Endothelial cell of umbilical vein (primary cell): ENCODE measurements at regions not wholly inside any gene's neighbourhood (a gene's known extent, or its start where the extent isn't known, plus 50 kb on each side); places are given as distances from the start of the nearest gene placed in this dataset.

ENCODE experiments used
- BruUV-seq: library from RNA; stranded (reverse); fragments of 400-500 nt; replicated peaks from 2 replicates; lab custom pipeline; 2021; lab: Mats Ljungman, UMichigan
- CTCF ChIA-PET: fragments of 300-600, 350-600 bp; sonication (Branson Sonifier 250); formaldehyde crosslinking; loops from one replicate; lab custom pipeline; 2021; ENCODE audit warnings: antibody characterized with exemption, inconsistent platforms; lab: Charles Lee
- POLR2A ChIA-PET: fragments of 300-600, 350-600 bp; sonication (Branson Sonifier 250); formaldehyde crosslinking; loops from one replicate; lab custom pipeline; 2021; ENCODE audit warnings: antibody characterized with exemption, inconsistent platforms; lab: Charles Lee
- DNase-seq: peaks from one replicate; pipeline ENCODE4 v3.0.0-alpha.2; 2011; ENCODE audit warnings: low read depth, low spot score
- FAIRE-seq: peaks from 2 replicates; lab custom pipeline; 2011; peaks lifted over from hg19 to GRCh38; lab: Jason Lieb, UNC
- H2AFZ ChIP-seq: 2 replicates; pipeline ENCODE4 v1.6.0; 2012; ENCODE audit warnings: low read depth, low read length, control low read depth, inconsistent platforms
- H3K27ac ChIP-seq: 2 replicates; pipeline ENCODE4 v1.5.1; 2011; ENCODE audit warnings: low read depth, mild to moderate bottlenecking, control low read depth, low read length, moderate library complexity; ENCODE audit not compliant: insufficient read depth
- H3K27me3 ChIP-seq, 2 experiments: 2 replicates each; pipeline versions ENCODE4 v1.6.0 to v1.6.1; 2011; ENCODE audit warnings: low read length in 2 of 2, mixed read lengths in 1 of 2; ENCODE audit not compliant: control insufficient read depth in 2 of 2, insufficient read depth in 2 of 2
- H3K36me3 ChIP-seq, 2 experiments: 2 replicates in 1 of 2; 3 replicates in 1 of 2; pipeline ENCODE4 v1.5.1; 2011; ENCODE audit warnings: low read length in 2 of 2, mild to moderate bottlenecking in 1 of 2, moderate library complexity in 1 of 2; ENCODE audit not compliant: control insufficient read depth in 2 of 2, insufficient read depth in 2 of 2; ENCODE audit errors: extremely low read depth in 1 of 2
- H3K4me1 ChIP-seq: 3 replicates; pipeline ENCODE4 v1.5.1; 2011; ENCODE audit warnings: mild to moderate bottlenecking, low read length; ENCODE audit not compliant: control insufficient read depth, insufficient read depth; ENCODE audit errors: extremely low read depth
- H3K4me2 ChIP-seq: 2 replicates; pipeline ENCODE4 v1.6.1; 2011; ENCODE audit warnings: low read length, control low read depth, mixed read lengths; ENCODE audit not compliant: insufficient read depth
- H3K4me3 ChIP-seq, 3 experiments: fragments of 200-600 bp in 1 of 3; sonication (generic), shearing (Covaris generic) in 1 of 3; replicated peaks in 1 of 3; 2 replicates each; pipeline ENCODE4 v1.5.1; 2011 to 2016; ENCODE audit warnings: control low read depth in 3 of 3, low read length in 3 of 3, mild to moderate bottlenecking in 2 of 3, inconsistent platforms in 1 of 3, low read depth in 1 of 3, moderate library complexity in 1 of 3; ENCODE audit not compliant: insufficient read depth in 1 of 3
- H3K79me2 ChIP-seq: 2 replicates; pipeline ENCODE4 v1.6.0; 2012; ENCODE audit warnings: low read length, inconsistent platforms; ENCODE audit not compliant: control insufficient read depth, insufficient read depth
- H3K9ac ChIP-seq: replicated peaks from 2 replicates; pipeline ENCODE3; 2011; ENCODE audit warnings: low read length, control low read depth; ENCODE audit not compliant: insufficient read depth; ENCODE audit errors: extremely low read depth
- H3K9me1 ChIP-seq: replicated peaks from 3 replicates; pipeline ENCODE4 v1.6.0; 2011; ENCODE audit warnings: mild to moderate bottlenecking, low read length; ENCODE audit not compliant: control insufficient read depth, insufficient read depth; ENCODE audit errors: extremely low read depth
- H3K9me3 ChIP-seq: replicated peaks from 2 replicates; pipeline ENCODE4 v1.5.1; 2012; ENCODE audit warnings: low read length, inconsistent platforms; ENCODE audit not compliant: control insufficient read depth, insufficient read depth
- H4K20me1 ChIP-seq: replicated peaks from 2 replicates; pipeline ENCODE3; 2011; ENCODE audit warnings: mild to moderate bottlenecking, low read length; ENCODE audit not compliant: control insufficient read depth, insufficient read depth; ENCODE audit errors: extremely low read depth
- EZH2 ChIP-seq: IDR thresholded peaks from 2 replicates; pipeline ENCODE4 v1.6.1; 2012; ENCODE audit warnings: borderline replicate concordance, low read depth, mild to moderate bottlenecking, moderate library complexity, low read length, inconsistent platforms; ENCODE audit not compliant: severe bottlenecking
- FOS ChIP-seq: IDR thresholded peaks from 2 replicates; pipeline ENCODE4 v1.6.1; 2011; ENCODE audit warnings: mild to moderate bottlenecking, low read length, moderate library complexity, borderline replicate concordance; ENCODE audit not compliant: insufficient read depth
- GATA2 ChIP-seq: IDR thresholded peaks from 2 replicates; pipeline ENCODE4 v1.7.0; 2011; ENCODE audit warnings: low read depth, mild to moderate bottlenecking, moderate library complexity, mixed read lengths, low read length; ENCODE audit not compliant: insufficient read length, insufficient read depth
- JUN ChIP-seq: IDR thresholded peaks from 2 replicates; pipeline ENCODE4 v1.6.1; 2011; ENCODE audit warnings: borderline replicate concordance, low read depth; ENCODE audit not compliant: insufficient read length, insufficient read depth
- MAX ChIP-seq: IDR thresholded peaks from 2 replicates; pipeline ENCODE4 v1.6.1; 2011; ENCODE audit not compliant: insufficient read depth, insufficient read length
- MYC ChIP-seq: IDR thresholded peaks from one replicate; pipeline ENCODE4 v1.6.1; 2011; ENCODE audit warnings: mild to moderate bottlenecking, low read depth, low read length
- POLR2A ChIP-seq: IDR thresholded peaks from 2 replicates; pipeline ENCODE4 v1.6.1; 2012; ENCODE audit warnings: low read depth, mild to moderate bottlenecking, control low read depth, low read length
- POLR2AphosphoS5 ChIP-seq: IDR thresholded peaks from 2 replicates; pipeline ENCODE4 v1.6.1; 2012; ENCODE audit warnings: low read depth, mild to moderate bottlenecking, control low read depth, low read length, moderate library complexity; ENCODE audit not compliant: insufficient read depth
- dilution Hi-C: fragments of 300-500 bp; cut with MboI; formaldehyde crosslinking; loops from one replicate; pipeline ENCODE4 v1.15.0; 2019; ENCODE audit warnings: low sequenced_read_pairs; ENCODE audit not compliant: extremely low pct_ligation_motif_present
- intact Hi-C: fragments of 100-400 bp; cut with micrococcal nuclease; formaldehyde crosslinking; loops from one replicate; pipeline ENCODE4 v1.10.0; 2022
- TF ChIP-seq, protein P1 (sequence below), 2 donors: IDR thresholded peaks; 1 replicate in 1 of 2; 2 replicates in 1 of 2; pipeline ENCODE4 v1.5.1; 2011; ENCODE audit warnings: low read length in 2 of 2, mild to moderate bottlenecking in 2 of 2, moderate library complexity in 2 of 2, control low read depth in 1 of 2, inconsistent platforms in 1 of 2, low read depth in 1 of 2; ENCODE audit not compliant: insufficient read depth in 1 of 2; ENCODE audit errors: extremely low read depth in 1 of 2

DNA sequence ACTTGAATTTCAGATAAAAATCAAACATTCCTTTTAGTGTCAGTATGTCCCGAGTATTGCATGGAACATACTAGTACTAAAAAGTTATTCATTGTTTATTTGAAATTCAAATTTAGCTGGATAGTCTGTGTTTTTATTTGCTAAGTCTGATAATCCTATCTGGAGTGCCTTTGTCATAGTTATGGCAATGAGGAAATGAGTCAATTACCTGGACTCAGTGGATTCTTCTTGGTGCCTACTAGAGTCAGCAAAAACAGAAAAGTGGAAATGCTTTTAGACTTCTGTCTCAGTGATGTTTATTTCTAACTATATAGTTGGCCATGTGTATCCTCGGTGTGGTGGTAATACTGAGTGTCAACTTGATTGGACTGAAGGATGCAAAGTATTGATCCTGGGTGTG, 121.3 kb upstream of the EEF1E1 start:
- Histone ChIP-seq H4K20me1 (no peaks in the 10 kb centered on the region), H3K4me2 (no peak overlapping the region), H3K9ac (no peak overlapping the region), H3K27ac (no peak overlapping the region), H3K36me3 (no peaks in the 10 kb centered on the region), H3K9me3 (no peaks in the 10 kb centered on the region), H3K27me3 (peaks cover 0 to 2% of the 10 kb centered on the region in 2 experiments), H3K4me3 (no peak overlapping the region), H2AFZ (no peak overlapping the region), H3K9me1 (no peaks in the 10 kb centered on the region), H3K4me1 (no peaks in the 10 kb centered on the region), H3K79me2 (no peaks in the 10 kb centered on the region)
- POLR2A ChIA-PET = no interaction called here
- FAIRE-seq = no peak
- TF ChIP-seq MYC (no peak), MAX (no peak), GATA2 (no peak), POLR2AphosphoS5 (no peak), POLR2A (no peak), EZH2 (no peak), JUN (no peak), FOS (no peak)
- TF ChIP-seq, protein P1, sequence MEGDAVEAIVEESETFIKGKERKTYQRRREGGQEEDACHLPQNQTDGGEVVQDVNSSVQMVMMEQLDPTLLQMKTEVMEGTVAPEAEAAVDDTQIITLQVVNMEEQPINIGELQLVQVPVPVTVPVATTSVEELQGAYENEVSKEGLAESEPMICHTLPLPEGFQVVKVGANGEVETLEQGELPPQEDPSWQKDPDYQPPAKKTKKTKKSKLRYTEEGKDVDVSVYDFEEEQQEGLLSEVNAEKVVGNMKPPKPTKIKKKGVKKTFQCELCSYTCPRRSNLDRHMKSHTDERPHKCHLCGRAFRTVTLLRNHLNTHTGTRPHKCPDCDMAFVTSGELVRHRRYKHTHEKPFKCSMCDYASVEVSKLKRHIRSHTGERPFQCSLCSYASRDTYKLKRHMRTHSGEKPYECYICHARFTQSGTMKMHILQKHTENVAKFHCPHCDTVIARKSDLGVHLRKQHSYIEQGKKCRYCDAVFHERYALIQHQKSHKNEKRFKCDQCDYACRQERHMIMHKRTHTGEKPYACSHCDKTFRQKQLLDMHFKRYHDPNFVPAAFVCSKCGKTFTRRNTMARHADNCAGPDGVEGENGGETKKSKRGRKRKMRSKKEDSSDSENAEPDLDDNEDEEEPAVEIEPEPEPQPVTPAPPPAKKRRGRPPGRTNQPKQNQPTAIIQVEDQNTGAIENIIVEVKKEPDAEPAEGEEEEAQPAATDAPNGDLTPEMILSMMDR (IDR thresholded peaks at IDR 0.05; ENCODE audit: extremely low read depth in 1 of 2, insufficient read depth in 1 of 2, low read depth in 1 of 2, low read length in 2 of 2) = no peak
- intact Hi-C loops (no loop called here), dilution Hi-C loops (no loop called here)
- DNase-seq = no peak
- CTCF ChIA-PET = no interaction called here
- BruUV-seq = no TSS peak
